GOT3 (cell line): ENCODE measurements at regions not wholly inside any gene's neighbourhood (a gene's known extent, or its start where the extent isn't known, plus 50 kb on each side); places are given as distances from the start of the nearest gene placed in this dataset.

Experiments
- DNase-seq: peaks from one replicate; lab custom pipeline; 2025; ENCODE audit warnings: mixed read lengths; lab: John Stamatoyannopoulos, UW

- no peak for DNase-seq
These were observed 168.7 kb upstream of the ITGB1 start for GRCh38 chr10:33126742-33127141.

GRCh38 chr10:33125522-33126517 is 167.8 kb upstream of the ITGB1 start:
- DNase-seq = no peak

GRCh38 chr10:33125111-33125510 is 167.1 kb upstream of the ITGB1 start:
- no peak for DNase-seq

- DNase-seq = no peak
These were observed 165.7 kb upstream of the ITGB1 start for GRCh38 chr10:33123680-33124079.

GRCh38 chr10:33122014-33122809 is 164.2 kb upstream of the ITGB1 start:
- DNase-seq = peak; percentile 31

GRCh38 chr10:33120700-33121099 is 162.7 kb upstream of the ITGB1 start:
- DNase-seq = no peak

GRCh38 chr10:33120275-33120674 is 162.2 kb upstream of the ITGB1 start:
- DNase-seq = no peak

- no peak for DNase-seq
These were observed 159.8 kb upstream of the ITGB1 start for GRCh38 chr10:33117816-33118215.

- DNase-seq = no peak
These were observed 159.2 kb upstream of the ITGB1 start for GRCh38 chr10:33117230-33117629.

- DNase-seq = no peak
These were observed 158.0 kb upstream of the ITGB1 start for GRCh38 chr10:33115738-33116719.

GRCh38 chr10:33114451-33114952 is 156.5 kb upstream of the ITGB1 start:
- no peak for DNase-seq

GRCh38 chr10:33113466-33113865 is 155.4 kb upstream of the ITGB1 start:
- DNase-seq = no peak

GRCh38 chr10:33112831-33113455 is 154.9 kb upstream of the ITGB1 start:
- DNase-seq = no peak

- DNase-seq = no peak
These were observed 153.5 kb upstream of the ITGB1 start for GRCh38 chr10:33111488-33112051.

GRCh38 chr10:33109788-33110469 is 151.9 kb upstream of the ITGB1 start:
- DNase-seq = no peak

- no peak for DNase-seq
These were observed 151.4 kb upstream of the ITGB1 start for GRCh38 chr10:33109384-33109783.

- no peak for DNase-seq
These were observed 149.9 kb upstream of the ITGB1 start for GRCh38 chr10:33107953-33108352.

GRCh38 chr10:33106767-33107166 is 148.7 kb upstream of the ITGB1 start:
- no peak for DNase-seq

- no peak for DNase-seq
These were observed 145.9 kb upstream of the ITGB1 start for GRCh38 chr10:33103863-33104379.

GRCh38 chr10:33102071-33102470 is 144.0 kb upstream of the ITGB1 start:
- DNase-seq = no peak
